Activated naive CD4-positive, alpha-beta T cell treated with anti-CD3 and anti-CD28 coated beads, Interleukin-2, amount 50 U/mL, for 24 hours (primary cell): ENCODE measurements at regions not wholly inside any gene's neighbourhood (a gene's known extent, or its start where the extent isn't known, plus 50 kb on each side); places are given as distances from the start of the nearest gene placed in this dataset.
"Not testable (repeated sequence)": the region's sequence is repeated elsewhere in the genome, so short reads cannot be mapped to it uniquely, and the experiment has no call there.

Experiments
- H3K27ac Mint-ChIP-seq: one replicate; pipeline ENCODE4 v1.8.0; 2021; ENCODE audit warnings: mild to moderate bottlenecking, mixed read lengths
- H3K27me3 Mint-ChIP-seq: one replicate; pipeline ENCODE4 v1.8.0; 2021; ENCODE audit warnings: mixed read lengths
- H3K36me3 Mint-ChIP-seq: one replicate; pipeline ENCODE4 v1.8.0; 2021; ENCODE audit warnings: mixed read lengths
- H3K4me1 Mint-ChIP-seq: one replicate; pipeline ENCODE4 v1.8.0; 2021; ENCODE audit warnings: mixed read lengths
- H3K4me3 Mint-ChIP-seq: one replicate; pipeline ENCODE4 v1.8.0; 2021; ENCODE audit warnings: mild to moderate bottlenecking, mixed read lengths
- H3K9me3 Mint-ChIP-seq: one replicate; pipeline ENCODE4 v1.8.0; 2021; ENCODE audit warnings: mixed read lengths

- Mint-ChIP-seq H3K27ac (no peak overlapping the region), H3K4me3 (no peak overlapping the region), H3K4me1 (no peaks in the 10 kb centered on the region), H3K27me3 (no peaks in the 10 kb centered on the region), H3K9me3 (no peaks in the 10 kb centered on the region), H3K36me3 (no peaks in the 10 kb centered on the region)
Measured at GRCh38 chr2:194557993-194558392, 1099.0 kb upstream of the SLC39A10 start.

GRCh38 chr2:194556629-194557028, 1100.4 kb upstream of the SLC39A10 start:
- Mint-ChIP-seq H3K27ac (no peak overlapping the region), H3K4me1 (no peaks in the 10 kb centered on the region), H3K36me3 (no peaks in the 10 kb centered on the region), H3K4me3 (no peak overlapping the region), H3K9me3 (no peaks in the 10 kb centered on the region), H3K27me3 (no peaks in the 10 kb centered on the region)

- Mint-ChIP-seq H3K27ac (no peak overlapping the region), H3K4me3 (no peak overlapping the region), H3K4me1 (no peaks in the 10 kb centered on the region), H3K9me3 (no peaks in the 10 kb centered on the region), H3K36me3 (no peaks in the 10 kb centered on the region), H3K27me3 (no peaks in the 10 kb centered on the region)
Measured at GRCh38 chr2:194553980-194554379, 1103.0 kb upstream of the SLC39A10 start.

GRCh38 chr2:194550702-194551101, 1106.3 kb upstream of the SLC39A10 start:
- no peak overlapping the region for H3K27ac Mint-ChIP-seq
- H3K4me3 Mint-ChIP-seq, result no peak overlapping the region
- H3K4me1 Mint-ChIP-seq, result no peaks in the 10 kb centered on the region
- H3K27me3 Mint-ChIP-seq, result no peaks in the 10 kb centered on the region
- no peaks in the 10 kb centered on the region for H3K9me3 Mint-ChIP-seq
- no peaks in the 10 kb centered on the region for H3K36me3 Mint-ChIP-seq

GRCh38 chr2:194549387-194549786, 1107.6 kb upstream of the SLC39A10 start:
- Mint-ChIP-seq H3K36me3 (no peaks in the 10 kb centered on the region), H3K4me3 (no peak overlapping the region), H3K27ac (no peak overlapping the region), H3K27me3 (no peaks in the 10 kb centered on the region), H3K9me3 (no peaks in the 10 kb centered on the region), H3K4me1 (no peaks in the 10 kb centered on the region)

GRCh38 chr2:194545978-194546377, 1111.0 kb upstream of the SLC39A10 start:
- no peaks in the 10 kb centered on the region for H3K27me3 Mint-ChIP-seq
- no peaks in the 10 kb centered on the region for H3K4me1 Mint-ChIP-seq
- no peak overlapping the region for H3K4me3 Mint-ChIP-seq
- H3K9me3 Mint-ChIP-seq, result no peaks in the 10 kb centered on the region
- H3K36me3 Mint-ChIP-seq, result no peaks in the 10 kb centered on the region
- H3K27ac Mint-ChIP-seq, result no peak overlapping the region

- H3K36me3 Mint-ChIP-seq, result no peaks in the 10 kb centered on the region
- H3K27me3 Mint-ChIP-seq, result no peaks in the 10 kb centered on the region
- peaks cover 6% of the 10 kb centered on the region for H3K9me3 Mint-ChIP-seq
- H3K27ac Mint-ChIP-seq, result no peak overlapping the region
- no peak overlapping the region for H3K4me3 Mint-ChIP-seq
- H3K4me1 Mint-ChIP-seq, result no peaks in the 10 kb centered on the region
Measured at GRCh38 chr2:194539425-194539824, 1117.6 kb upstream of the SLC39A10 start.

- no peaks in the 10 kb centered on the region for H3K9me3 Mint-ChIP-seq
- peaks cover 6% of the 10 kb centered on the region for H3K27me3 Mint-ChIP-seq
- no peak overlapping the region for H3K4me3 Mint-ChIP-seq
- H3K4me1 Mint-ChIP-seq, result no peaks in the 10 kb centered on the region
- H3K36me3 Mint-ChIP-seq, result no peaks in the 10 kb centered on the region
- no peak overlapping the region for H3K27ac Mint-ChIP-seq
Measured at GRCh38 chr2:194526121-194526520, 1130.9 kb upstream of the SLC39A10 start.

GRCh38 chr2:194514281-194514680, 1142.7 kb upstream of the SLC39A10 start:
- Mint-ChIP-seq H3K9me3 (no peaks in the 10 kb centered on the region), H3K36me3 (no peaks in the 10 kb centered on the region), H3K4me3 (no peak overlapping the region), H3K27me3 (no peaks in the 10 kb centered on the region), H3K27ac (no peak overlapping the region), H3K4me1 (no peaks in the 10 kb centered on the region)

GRCh38 chr2:194511070-194511469, 1146.0 kb upstream of the SLC39A10 start:
- not testable (repeated sequence) for H3K9me3 Mint-ChIP-seq, H3K4me1 Mint-ChIP-seq, H3K36me3 Mint-ChIP-seq, H3K27ac Mint-ChIP-seq, H3K27me3 Mint-ChIP-seq, H3K4me3 Mint-ChIP-seq

- H3K4me1 Mint-ChIP-seq, H3K9me3 Mint-ChIP-seq, H3K27ac Mint-ChIP-seq, H3K36me3 Mint-ChIP-seq, H3K4me3 Mint-ChIP-seq, H3K27me3 Mint-ChIP-seq: not testable (repeated sequence)
Measured at GRCh38 chr2:194504876-194505275, 1152.2 kb upstream of the SLC39A10 start.

- Mint-ChIP-seq H3K36me3 (no peaks in the 10 kb centered on the region), H3K4me1 (no peaks in the 10 kb centered on the region), H3K9me3 (no peaks in the 10 kb centered on the region), H3K27ac (no peak overlapping the region), H3K27me3 (no peaks in the 10 kb centered on the region), H3K4me3 (no peak overlapping the region)
Measured at GRCh38 chr2:194495046-194495445, 1162.0 kb upstream of the SLC39A10 start.

GRCh38 chr2:194494401-194494800, 1162.6 kb upstream of the SLC39A10 start:
- Mint-ChIP-seq H3K27ac (no peak overlapping the region), H3K4me1 (no peaks in the 10 kb centered on the region), H3K9me3 (no peaks in the 10 kb centered on the region), H3K4me3 (no peak overlapping the region), H3K36me3 (no peaks in the 10 kb centered on the region), H3K27me3 (no peaks in the 10 kb centered on the region)

- no peak overlapping the region for H3K4me3 Mint-ChIP-seq
Measured at GRCh38 chr2:194491409-194492115, 1165.5 kb upstream of the SLC39A10 start.

GRCh38 chr2:194486326-194486725, 1170.7 kb upstream of the SLC39A10 start:
- H3K4me3 Mint-ChIP-seq, result no peak overlapping the region
- H3K4me1 Mint-ChIP-seq, result no peaks in the 10 kb centered on the region
- H3K27ac Mint-ChIP-seq, result no peak overlapping the region
- no peaks in the 10 kb centered on the region for H3K9me3 Mint-ChIP-seq
- H3K27me3 Mint-ChIP-seq, result no peaks in the 10 kb centered on the region
- H3K36me3 Mint-ChIP-seq, result no peaks in the 10 kb centered on the region

More at GRCh38 chr2:194491409-194492115, 1165.5 kb upstream of the SLC39A10 start:
- no peaks in the 10 kb centered on the region for H3K9me3 Mint-ChIP-seq
- H3K4me1 Mint-ChIP-seq, result no peaks in the 10 kb centered on the region
- no peak overlapping the region for H3K27ac Mint-ChIP-seq
- H3K27me3 Mint-ChIP-seq, result no peaks in the 10 kb centered on the region
- no peaks in the 10 kb centered on the region for H3K36me3 Mint-ChIP-seq

- Mint-ChIP-seq H3K9me3 (no peaks in the 10 kb centered on the region), H3K27ac (no peak overlapping the region), H3K27me3 (no peaks in the 10 kb centered on the region), H3K4me3 (no peak overlapping the region), H3K4me1 (no peaks in the 10 kb centered on the region), H3K36me3 (no peaks in the 10 kb centered on the region)
Measured at GRCh38 chr2:194483041-194483440, 1174.0 kb upstream of the SLC39A10 start.

GRCh38 chr2:194465641-194466040, 1191.4 kb upstream of the SLC39A10 start:
- Mint-ChIP-seq H3K36me3 (no peaks in the 10 kb centered on the region), H3K27ac (no peak overlapping the region), H3K4me1 (no peaks in the 10 kb centered on the region), H3K9me3 (no peaks in the 10 kb centered on the region), H3K4me3 (no peak overlapping the region), H3K27me3 (no peaks in the 10 kb centered on the region)
